Skin epidermis (tissue), 12 donors: ENCODE measurements at regions not wholly inside any gene's neighbourhood (a gene's known extent, or its start where the extent isn't known, plus 50 kb on each side); places are given as distances from the start of the nearest gene placed in this dataset.

Experiments
- H3K27ac ChIP-seq, 21 experiments: fragments of 200-600 bp; sonication (generic) in 11 of 21; one replicate each; pipeline ENCODE4 v1.5.0; 2020; ENCODE audit warnings: mild to moderate bottlenecking in 3 of 21, inconsistent platforms in 2 of 21, moderate library complexity in 2 of 21
- H3K4me3 ChIP-seq, 7 experiments: fragments of 200-600 bp; sonication (generic) in 2 of 7; one replicate each; pipeline ENCODE4 v1.5.0; 2020; ENCODE audit warnings: inconsistent platforms in 2 of 7, mild to moderate bottlenecking in 2 of 7, moderate library complexity in 1 of 7

DNA sequence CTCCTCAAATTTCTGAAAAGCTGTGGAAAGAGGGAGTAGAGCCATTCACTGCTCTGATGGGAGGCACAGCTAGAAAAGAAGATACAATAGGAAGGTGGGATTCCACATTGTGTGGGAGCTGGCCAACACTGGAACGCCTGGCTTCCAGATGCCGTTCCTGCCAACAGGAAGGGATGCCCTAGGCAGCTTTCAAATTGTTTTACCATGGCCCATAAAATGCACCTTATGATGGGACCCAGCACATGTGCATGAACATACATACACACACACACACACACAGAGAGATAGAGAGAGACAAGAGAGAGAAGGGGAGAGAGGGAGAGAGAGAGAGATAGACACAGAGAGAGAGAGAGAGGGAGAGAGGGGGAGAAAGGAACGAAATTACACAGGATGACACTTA is 86.1 kb upstream of the BZW1 start:
- Histone ChIP-seq H3K27ac (no peak overlapping the region), H3K4me3 (no peak overlapping the region)

DNA sequence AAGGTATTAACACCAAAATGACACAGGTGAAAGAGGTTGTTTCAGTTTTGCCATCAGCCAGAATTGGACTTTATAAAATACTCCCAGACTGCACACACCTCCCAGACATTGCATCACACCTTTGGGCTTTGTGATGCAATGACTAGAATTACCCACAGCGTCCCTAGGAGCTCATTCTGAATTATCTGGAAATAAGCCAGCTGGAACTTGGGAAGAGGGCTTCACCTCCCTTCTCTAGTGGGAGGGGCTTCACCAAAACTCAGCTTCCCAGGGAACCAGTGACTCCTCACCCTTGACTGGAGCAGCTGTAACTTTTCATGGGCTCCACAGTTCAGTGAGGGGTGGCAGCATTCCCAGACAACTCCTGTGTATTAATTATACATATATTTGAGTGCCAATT is 83.1 kb upstream of the BZW1 start:
- Histone ChIP-seq H3K4me3 (no peak overlapping the region), H3K27ac (no peak overlapping the region)

DNA sequence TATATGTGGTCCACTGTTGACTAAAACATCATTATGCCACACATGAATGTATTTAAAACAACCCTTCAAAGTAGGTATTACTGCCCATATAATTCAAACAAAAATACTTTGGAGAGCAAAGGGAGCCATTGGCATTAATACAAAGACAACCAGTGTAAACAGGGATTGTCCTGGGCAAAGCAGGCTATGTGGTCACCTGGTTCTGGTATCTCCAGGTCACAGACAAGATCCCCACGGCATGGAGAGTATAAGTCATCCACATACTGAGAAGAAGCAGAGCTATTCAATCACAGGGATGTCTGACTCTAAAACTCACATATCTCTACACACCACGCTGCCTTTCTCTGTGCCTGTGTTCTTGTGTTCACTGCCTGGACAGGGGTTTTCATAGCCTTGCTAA is 81.4 kb upstream of the BZW1 start:
- H3K4me3 ChIP-seq = no peak overlapping the region
- H3K27ac ChIP-seq = no peak overlapping the region

DNA sequence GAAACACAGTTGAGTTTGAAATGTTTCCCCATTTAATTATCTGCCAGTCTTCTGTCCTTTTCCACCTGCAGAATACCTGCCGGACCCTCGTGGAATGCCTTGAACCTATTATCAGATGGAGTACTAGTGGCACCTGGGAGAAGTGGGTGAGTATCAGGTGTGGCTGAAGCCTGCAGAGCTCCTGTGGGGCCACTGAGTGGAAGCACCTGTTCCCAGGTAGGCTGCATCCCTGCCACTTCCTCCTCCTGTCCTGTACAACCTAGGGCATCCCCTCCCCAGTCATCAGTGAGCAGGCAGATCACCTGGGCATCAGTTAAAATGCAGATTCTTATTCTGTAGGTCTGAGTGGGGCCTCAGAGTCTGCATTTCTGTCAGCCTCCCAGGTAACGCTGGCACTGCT is 80.8 kb upstream of the BZW1 start:
- H3K27ac ChIP-seq = no peak overlapping the region
- no peak overlapping the region for H3K4me3 ChIP-seq

DNA sequence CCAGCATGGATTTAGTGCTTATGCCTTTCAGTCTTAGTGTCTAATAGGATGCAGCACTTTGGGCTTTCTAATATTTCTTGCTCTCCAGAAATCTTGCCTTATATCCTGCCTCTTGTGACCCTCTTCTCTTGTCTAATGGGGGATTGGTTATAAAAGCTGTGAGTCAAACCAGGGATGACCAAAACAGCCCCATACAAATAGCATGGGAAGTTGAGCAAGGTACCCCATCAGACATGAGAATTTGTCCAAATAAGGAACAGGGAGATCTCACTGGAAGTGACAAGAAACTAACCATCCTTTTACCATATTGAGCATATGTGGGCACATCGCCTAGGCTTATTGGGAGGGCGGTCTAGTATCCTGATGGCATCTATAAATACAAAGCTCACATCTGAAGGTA is 78.8 kb upstream of the BZW1 start:
- Histone ChIP-seq H3K27ac (no peak overlapping the region), H3K4me3 (no peak overlapping the region)

DNA sequence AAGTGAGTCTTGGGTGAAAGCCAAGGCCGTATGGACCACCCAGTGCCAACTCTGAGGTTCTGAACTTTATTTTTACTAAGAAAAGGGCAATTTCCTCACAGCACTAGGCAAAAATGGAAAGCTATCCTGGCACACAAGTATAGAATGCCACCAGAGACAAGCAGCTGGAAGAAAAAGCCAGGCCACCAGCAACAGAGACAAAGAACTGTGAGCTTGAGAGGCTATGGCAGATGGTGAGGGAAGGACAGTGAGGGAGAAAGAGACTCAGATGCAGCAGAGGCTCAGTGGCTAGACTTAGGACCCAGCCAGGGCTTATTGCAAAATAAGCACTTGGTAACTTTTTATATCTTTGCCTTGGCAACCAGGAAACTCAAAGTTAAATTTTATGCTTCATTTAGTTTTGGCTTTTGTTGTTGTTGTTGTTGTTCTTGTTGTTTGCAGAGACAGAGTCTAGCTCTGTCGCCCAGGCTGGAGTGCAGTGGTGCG is 78.0 kb upstream of the BZW1 start:
- no peak overlapping the region for H3K27ac ChIP-seq

DNA sequence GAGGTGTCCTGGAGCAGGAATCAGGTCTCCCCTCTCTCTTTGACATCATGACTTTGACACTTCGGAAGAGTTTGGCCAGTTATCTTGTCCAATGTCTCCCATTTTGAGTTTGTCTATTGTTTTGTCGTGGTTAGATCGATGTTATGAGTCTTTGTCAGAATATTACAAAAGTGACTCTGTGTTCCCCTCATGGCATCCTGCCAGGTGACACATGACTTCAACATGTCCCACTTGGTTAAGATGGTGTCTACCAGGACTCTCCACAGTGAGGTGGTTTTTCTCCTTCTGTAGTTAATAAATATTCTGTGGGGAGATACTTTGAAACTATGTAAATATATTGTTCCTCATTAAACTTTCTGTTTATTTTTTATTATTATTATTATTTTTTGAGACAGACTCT is 76.6 kb upstream of the BZW1 start:
- H3K4me3 ChIP-seq = no peak overlapping the region
- H3K27ac ChIP-seq = no peak overlapping the region

More for the DNA sequence above, 78.0 kb upstream of the BZW1 start:
- H3K4me3 ChIP-seq = no peak overlapping the region

DNA sequence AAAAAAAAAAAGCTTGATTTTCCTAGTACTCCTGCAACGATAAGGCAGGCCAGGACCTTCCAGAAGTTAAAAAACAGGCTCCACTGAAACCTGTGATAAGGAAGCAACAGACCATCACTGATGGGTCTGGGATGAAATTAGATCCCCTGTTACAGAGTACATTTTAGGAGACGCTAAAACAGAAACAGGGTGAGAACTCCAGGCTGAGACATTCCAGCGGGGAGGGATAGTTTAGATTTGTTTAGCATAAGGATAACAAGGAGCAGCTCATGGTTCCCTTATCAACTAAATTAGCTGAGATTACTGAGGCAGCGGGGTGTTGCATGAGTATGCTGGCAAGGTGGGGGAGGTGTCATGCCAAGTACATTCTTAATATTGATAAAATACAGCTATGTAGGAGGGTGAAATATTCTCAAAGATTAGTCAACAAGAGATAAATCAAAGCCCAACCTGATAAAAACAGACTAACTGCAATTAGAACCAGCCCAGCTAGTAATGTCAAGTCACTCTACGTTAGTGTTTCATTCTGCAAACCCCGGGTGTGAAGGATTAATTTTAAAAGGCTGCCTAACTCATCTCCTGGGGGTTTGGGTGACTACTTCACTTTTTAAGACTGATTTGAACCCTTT is 75.0 kb upstream of the BZW1 start:
- Histone ChIP-seq H3K27ac (no peak overlapping the region), H3K4me3 (no peak overlapping the region)

DNA sequence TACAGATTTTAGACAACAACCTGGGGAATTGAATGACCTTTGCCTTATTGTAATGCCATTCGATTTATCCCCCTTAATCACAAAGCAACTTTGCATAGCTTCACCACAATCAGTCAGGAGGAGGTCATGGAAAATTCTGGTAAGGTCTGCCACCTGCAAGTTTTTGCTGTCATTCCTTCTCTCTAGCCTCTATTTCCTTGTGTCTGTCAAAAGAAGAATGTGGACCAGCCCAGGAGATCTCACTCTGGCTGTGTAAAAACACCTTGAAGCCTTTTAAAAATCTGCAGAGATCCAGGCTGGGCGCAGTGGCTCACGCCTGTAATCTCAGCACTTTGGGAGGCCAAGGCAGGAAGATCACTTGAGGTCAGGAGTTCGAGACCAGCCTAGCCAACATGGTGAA is 74.1 kb upstream of the BZW1 start:
- H3K27ac ChIP-seq = no peak overlapping the region
- no peak overlapping the region for H3K4me3 ChIP-seq

DNA sequence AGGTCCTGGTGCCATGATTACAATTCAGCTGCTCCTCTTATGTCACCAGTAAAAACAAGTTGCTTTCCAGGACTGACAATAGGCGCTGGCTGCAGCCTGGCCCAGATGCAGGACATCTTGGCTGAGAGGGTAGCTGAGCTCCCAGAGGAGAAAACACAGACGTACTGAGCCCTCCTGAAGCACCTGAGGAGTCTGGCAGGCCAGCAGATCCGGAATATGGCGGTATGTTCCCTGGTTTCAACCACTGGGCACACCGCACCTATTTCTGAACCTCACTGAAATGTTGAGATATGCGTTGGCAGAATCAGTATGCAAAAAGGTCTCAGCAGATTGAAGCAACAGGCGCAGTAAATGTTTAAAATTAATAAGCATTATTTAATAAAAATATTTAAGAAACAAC is 73.1 kb upstream of the BZW1 start:
- no peak overlapping the region for H3K27ac ChIP-seq

DNA sequence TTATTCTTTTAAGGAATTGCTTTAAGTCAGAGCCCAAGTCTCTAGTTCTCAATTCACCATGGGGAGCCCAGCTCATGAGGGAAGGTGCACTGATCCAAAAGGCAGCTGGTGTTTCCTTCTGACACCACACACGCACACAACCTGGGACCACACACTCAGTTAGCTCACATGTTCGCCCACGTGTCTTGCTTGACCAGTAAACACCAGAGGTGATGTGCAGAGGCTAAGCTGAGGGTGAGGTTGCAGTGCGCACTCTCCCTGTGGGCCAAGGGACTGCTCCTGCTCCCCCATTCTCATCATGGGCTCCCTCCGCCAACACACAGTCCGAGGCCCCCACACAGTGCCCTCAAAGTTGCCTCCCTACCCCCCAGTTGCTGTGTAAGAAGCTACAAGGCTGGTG is 70.8 kb upstream of the BZW1 start:
- no peak overlapping the region for H3K4me3 ChIP-seq
- H3K27ac ChIP-seq = peak overlapping the region in 9 of 21 experiments; percentile 45 to 85 (median 72)

More for the DNA sequence above, 73.1 kb upstream of the BZW1 start:
- no peak overlapping the region for H3K4me3 ChIP-seq

DNA sequence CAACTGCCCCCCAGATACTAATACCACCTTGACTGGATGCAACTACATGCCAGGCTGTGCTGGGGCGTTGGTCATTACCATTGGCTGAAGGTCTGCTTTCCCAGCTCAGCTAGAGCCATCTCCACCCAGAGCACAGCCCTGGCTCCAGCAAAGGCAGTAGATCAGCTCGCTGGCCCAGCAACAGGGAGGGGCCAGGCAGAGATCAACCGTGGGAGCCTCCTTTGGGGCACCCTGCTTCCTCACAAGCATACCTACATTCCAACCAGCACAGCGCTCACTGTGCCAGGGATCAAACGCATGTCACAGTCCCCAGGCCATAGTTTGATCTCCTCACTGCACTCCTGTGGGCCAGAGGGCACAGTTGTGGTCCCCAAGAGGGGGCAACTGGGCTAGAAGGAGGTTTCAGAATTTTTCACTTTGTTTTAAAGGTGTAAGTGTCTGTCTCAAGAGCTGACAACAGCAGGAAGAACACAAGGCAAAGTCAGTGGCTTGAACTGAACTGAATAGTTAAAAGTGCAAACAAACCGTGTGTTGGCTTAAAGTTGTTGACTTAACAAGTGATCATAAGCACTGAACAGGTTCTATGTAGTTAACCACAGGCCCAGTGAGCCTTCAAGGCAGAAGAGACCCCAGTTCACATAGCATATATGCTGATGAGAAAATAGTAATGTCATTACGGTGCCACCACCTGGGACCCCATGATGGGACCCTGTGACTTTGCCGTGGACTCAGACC is 70.1 kb upstream of the BZW1 start:
- Histone ChIP-seq H3K4me3 (no peak overlapping the region), H3K27ac (peak overlapping the region in 16 of 21 experiments; percentile 2 to 85 (median 52))

DNA sequence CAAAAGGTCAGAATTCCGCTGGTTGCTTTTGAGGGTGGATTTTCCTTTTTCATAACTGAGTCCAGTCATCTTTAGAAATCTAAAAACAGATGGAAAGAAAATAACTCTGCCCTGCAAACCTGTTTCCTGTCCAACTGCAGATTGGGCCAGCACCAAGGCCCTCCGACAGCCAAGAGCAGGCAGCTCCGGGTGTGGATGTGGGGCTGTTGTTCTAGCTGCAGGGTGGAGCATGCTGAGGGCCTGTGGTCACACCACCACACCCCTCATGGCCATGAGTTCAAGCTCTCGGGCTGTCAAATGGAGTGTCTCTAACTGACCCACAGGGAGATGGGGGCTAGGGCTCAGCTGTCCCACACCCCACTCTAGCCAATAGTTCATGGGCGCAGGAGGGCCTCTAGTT is 69.3 kb upstream of the BZW1 start:
- Histone ChIP-seq H3K4me3 (no peak overlapping the region), H3K27ac (peak overlapping the region in 10 of 21 experiments; percentile 0 to 85 (median 41))

DNA sequence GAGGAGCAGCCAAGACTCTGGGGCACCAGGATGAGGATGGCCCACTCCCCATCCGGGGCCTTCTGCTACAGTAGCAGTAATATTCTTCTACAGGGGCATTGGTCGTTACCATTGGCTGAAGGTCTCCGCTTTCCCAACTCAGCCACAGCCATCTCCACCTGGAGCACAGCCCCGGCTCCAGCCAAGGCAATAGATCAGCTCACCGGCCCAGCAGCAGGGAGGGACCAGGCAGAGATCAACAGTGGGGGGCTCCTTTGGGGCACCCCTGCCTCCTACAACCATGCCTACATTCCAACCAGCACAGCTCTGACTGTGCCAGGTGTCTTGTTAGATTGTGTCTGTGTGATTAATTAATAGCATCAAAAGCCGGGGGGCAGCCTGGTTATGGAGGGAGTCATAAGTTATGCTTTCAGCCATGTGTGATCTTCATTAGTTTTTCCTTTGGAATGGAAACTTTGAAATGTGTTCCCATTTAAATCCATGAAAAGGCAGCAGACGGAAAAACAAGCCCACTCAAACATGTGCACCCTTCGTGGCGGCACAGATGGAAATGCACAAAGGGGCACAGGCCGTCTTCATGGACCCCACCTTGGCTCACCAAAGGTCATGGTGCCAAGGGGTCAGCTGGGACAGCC is 68.6 kb upstream of the BZW1 start:
- H3K27ac ChIP-seq = peak overlapping the region in 10 of 21 experiments; percentile 0 to 74 (median 38)

DNA sequence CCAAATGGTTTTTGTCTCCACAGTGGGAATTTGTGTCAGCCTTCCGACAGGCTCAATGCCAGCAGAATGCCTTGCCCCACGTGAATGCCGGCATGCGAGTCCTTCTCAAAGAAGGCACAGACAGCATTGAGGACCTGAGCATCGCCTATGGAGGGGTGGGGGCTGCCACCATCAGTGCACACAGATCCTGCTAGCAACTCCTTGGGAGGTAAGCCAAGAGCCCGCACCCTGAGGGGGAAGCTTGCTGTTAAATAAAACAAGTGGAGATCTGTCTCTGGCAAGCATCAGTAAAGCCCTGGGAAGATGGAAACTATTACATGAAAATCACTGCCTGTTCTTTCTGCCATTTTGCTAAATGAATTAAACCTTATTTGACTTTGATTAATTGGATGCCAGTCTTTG is 67.5 kb upstream of the BZW1 start:
- Histone ChIP-seq H3K27ac (peak overlapping the region in 1 of 21 experiments; percentile 3), H3K4me3 (no peak overlapping the region)

More for the DNA sequence above, 68.6 kb upstream of the BZW1 start:
- no peak overlapping the region for H3K4me3 ChIP-seq

DNA sequence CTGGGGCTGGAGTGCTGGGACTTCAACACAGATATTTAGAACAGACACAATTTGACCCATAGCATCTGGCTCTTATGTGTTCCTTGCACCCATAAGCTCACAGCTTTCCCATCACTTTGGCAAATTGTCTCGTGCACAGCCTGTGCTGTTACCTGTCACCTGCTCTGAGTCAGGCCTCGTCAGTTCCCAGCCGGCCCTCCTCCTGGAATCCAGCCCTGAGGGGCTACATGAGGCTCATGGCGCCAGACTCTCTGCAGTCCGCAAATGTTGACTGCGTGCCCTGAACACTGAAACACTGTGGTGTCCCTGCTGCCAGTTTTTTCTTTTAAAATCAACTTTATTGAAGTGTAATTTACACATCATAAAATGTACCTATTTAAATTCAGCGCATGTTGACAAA is 65.4 kb upstream of the BZW1 start:
- Histone ChIP-seq H3K4me3 (no peak overlapping the region), H3K27ac (no peak overlapping the region)

DNA sequence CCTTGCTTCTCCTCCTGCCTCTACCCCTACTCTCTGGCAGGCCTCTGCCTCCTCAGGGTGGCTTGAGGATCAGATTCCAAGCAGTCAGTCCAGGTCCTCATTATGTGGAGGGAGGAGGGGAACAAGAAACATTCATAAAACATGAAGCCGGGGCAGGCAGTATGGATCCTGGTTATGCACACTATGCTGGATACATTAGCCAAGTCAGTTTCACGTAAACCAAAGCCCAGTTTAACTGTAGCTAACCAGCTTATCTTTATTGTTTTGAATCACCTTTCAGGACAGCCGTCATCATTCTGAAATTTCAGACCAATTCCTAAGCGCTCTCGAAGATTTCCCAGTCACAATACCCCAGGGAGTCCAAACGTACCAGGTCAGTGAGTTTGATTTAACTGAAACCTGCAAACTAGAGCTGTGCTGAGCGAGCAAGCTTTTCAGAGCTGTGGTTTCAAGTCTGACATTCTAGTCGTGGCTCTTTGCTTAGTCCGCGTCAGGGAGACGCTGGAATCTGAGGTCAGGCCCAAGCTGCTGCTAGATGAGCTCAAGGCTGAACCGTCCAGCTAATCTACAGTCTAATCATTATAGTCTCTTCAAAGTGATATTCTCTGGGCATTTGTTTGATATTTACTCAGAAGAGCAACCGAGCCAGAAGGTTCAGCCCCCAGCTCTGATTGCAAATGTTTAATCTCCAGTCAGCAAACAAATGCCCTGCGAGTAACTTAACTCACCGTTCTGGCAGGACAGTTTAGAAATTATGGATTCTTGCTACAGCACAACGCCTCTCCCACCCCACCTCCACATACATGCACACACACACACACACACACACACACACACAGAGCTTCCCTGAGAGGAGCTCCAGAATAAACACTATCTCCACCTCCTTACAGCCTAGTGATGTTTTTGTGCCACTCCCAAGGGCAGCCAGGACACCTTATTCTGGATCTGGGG is 63.8 kb upstream of the BZW1 start:
- Histone ChIP-seq H3K27ac (peak overlapping the region in 2 of 21 experiments; percentile 14 to 63), H3K4me3 (no peak overlapping the region)

DNA sequence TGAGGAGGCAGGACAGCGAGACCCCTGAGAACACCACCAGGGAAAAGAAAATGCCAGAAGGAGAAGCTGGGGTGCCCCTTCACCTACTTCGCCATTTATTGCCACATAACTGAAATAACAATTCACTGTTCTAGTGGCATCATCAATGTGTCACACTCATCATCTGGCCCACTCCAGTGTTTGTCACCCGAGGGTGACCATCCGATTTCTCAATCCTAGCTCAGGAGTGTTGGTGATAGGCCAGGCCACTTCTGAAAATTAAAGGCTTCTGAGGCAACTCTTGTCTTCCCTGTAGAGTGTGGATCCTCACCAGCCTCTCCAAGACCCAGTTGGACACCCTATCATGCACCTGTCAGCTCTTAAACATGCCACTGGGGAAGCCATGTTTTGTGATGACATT is 62.9 kb upstream of the BZW1 start:
- Histone ChIP-seq H3K27ac (peak overlapping the region in 1 of 21 experiments; percentile 14), H3K4me3 (no peak overlapping the region)

DNA sequence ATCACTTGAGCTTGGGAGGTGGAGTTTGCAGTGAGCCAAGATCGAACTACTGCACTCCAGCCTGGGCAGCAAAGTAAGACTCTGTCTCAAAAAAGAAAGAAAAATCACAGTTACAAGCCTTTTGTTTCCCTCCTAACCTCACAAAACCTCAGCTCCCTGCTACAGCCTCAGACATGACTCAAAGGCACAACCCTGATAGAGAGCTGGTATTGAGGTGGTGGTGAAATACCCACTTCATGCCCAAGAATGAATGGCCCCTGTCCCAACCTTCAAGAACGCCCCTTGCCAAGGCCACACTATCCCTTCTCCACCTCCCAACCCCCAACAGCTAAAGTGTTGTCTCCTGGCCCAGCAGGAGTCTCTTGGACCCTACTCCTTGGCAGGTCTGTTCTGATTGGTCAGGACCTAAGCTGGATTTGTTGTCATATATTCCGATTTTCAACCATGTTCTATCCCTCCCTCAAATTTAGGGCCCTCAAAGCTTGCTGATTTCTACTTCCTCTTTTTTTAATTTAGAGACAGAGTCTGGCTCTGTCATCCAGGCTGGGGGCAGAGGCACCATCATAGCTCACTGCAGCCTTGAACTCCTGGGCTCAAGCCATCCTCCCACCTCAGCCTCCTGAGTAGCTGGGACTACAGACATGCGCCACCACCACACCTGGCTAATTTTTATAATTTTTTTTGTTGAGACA is 61.9 kb upstream of the BZW1 start:
- no peak overlapping the region for H3K27ac ChIP-seq
- no peak overlapping the region for H3K4me3 ChIP-seq
